ENCODE measurements at regions not wholly inside any gene's neighbourhood (a gene's known extent, or its start where the extent isn't known, plus 50 kb on each side); places are given as distances from the start of the nearest gene placed in this dataset.

DNA sequence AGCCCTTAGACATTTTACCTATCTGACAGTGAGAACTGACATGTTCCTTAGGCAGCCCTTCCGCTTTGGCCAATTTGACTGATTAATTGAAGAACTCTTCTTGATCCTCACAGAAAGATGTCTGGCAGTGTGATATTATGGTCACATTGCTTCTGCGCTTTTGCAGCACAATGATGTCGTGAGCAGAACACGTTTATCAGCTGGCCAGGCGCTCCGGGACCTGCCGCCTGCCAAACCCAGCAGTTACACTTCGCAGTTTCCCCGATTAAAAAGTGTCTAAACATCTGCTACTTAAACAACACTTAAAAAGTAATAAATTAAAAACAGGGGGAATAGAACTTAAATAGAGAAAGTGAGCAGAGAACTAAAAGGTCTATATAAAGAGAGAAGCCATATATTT lies 103.5 kb upstream of the ETS2 start:
- ATAC-seq (no peak), DNase-seq (no peak)
- Mint-ChIP-seq H3K36me3 (peaks cover 0 to 4% (median 0%) of the 10 kb centered on the region in 5 donors), H3K27me3 (peaks cover 23 to 53% (median 35%) of the 10 kb centered on the region in 5 donors), H3K4me1 (no peaks in the 10 kb centered on the region), H3K4me3 (no peak overlapping the region), H3K27ac (no peak overlapping the region), H3K9me3 (peaks cover 0 to 9% (median 0%) of the 10 kb centered on the region in 11 donors)
- Histone ChIP-seq H3K4me1 (ENCODE audit: control insufficient read depth in 2 of 2, insufficient read depth in 2 of 2, low read length in 2 of 2) (no peaks in the 10 kb centered on the region), H3K9me3 (ENCODE audit: control insufficient read depth in 2 of 3, low read length in 3 of 3) (no peaks in the 10 kb centered on the region), H3K27me3 (ENCODE audit: control insufficient read depth in 2 of 2, insufficient read depth in 2 of 2, low read length in 2 of 2) (no peaks in the 10 kb centered on the region), H3K27ac (ENCODE audit: low read depth, low read length) (no peak overlapping the region), H3K36me3 (ENCODE audit: control insufficient read depth in 2 of 3, insufficient read depth in 3 of 3, low read length in 3 of 3) (no peaks in the 10 kb centered on the region), H3K4me3 (ENCODE audit: low read length) (no peak overlapping the region)
- CTCF ChIA-PET, result no interaction called here
- intact Hi-C loops (cut with micrococcal nuclease), result no loop called here
- POLR2A ChIA-PET, result no interaction called here

DNA sequence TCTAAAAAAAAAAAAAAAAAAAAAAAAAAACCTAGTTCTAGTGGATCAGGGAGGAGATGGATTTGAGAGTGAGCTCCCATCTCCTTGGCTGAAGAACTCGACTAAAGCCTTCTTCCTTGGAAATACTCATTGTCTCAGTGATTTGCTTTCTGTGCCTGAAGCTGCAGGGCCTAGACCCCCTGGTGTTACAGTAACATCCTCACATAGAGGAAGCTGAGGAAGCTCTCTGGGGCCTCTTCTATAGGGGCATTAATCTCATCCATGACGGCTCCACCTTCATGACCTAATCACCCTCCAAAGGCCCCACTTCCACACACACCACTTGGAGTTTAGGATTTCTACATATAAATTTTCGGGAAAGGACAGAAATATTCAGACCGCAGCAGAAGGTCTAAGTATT lies 95.9 kb upstream of the ETS2 start:
- H3K4me3 ChIP-seq (ENCODE audit: low read length), result no peak overlapping the region
- intact Hi-C loops (cut with micrococcal nuclease), result no loop called here
- ChIA-PET POLR2A (no interaction called here), CTCF (no interaction called here)
- H3K9me3 Mint-ChIP-seq, result no peaks in the 10 kb centered on the region
- DNase-seq, result no peak
- no peaks in the 10 kb centered on the region for H3K36me3 Mint-ChIP-seq
- no peaks in the 10 kb centered on the region for H3K9me3 ChIP-seq (ENCODE audit: control insufficient read depth in 2 of 3, low read length in 3 of 3)
- H3K27ac ChIP-seq (ENCODE audit: low read depth, low read length), result no peak overlapping the region
- H3K27me3 ChIP-seq (ENCODE audit: control insufficient read depth in 2 of 2, insufficient read depth in 2 of 2, low read length in 2 of 2), result no peaks in the 10 kb centered on the region
- no peaks in the 10 kb centered on the region for H3K4me1 ChIP-seq (ENCODE audit: control insufficient read depth in 2 of 2, insufficient read depth in 2 of 2, low read length in 2 of 2)
- H3K36me3 ChIP-seq (ENCODE audit: control insufficient read depth in 2 of 3, insufficient read depth in 3 of 3, low read length in 3 of 3), result no peaks in the 10 kb centered on the region
- H3K4me3 Mint-ChIP-seq, result no peak overlapping the region
- peaks cover 0 to 23% (median 13%) of the 10 kb centered on the region in 5 donors for H3K27me3 Mint-ChIP-seq
- ATAC-seq, result no peak
- H3K4me1 Mint-ChIP-seq, result no peaks in the 10 kb centered on the region
- no peak overlapping the region for H3K27ac Mint-ChIP-seq

DNA sequence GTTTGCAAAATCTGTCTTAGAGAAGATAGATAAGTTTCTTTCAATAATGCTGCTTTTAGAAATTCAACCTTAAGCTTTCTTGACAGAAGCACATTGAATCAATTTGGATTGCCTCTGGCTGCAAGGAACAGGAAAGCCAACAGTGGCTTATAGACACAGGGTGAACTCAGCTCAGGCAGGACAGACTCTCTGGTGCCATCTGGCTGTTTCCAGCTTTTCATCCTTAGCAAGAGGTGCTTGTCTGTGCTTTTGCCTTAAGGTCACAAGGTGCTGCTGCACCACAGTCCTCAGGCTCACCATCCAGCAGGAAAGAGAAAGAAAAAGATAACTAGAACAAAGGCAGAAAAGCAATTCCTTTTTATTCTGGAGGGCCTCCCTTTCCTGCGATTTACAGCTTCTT lies 93.7 kb upstream of the ETS2 start:
- intact Hi-C loops (cut with micrococcal nuclease), result no loop called here
- ChIA-PET POLR2A (no interaction called here), CTCF (no interaction called here)
- ATAC-seq (no peak), DNase-seq (no peak)
- Mint-ChIP-seq H3K4me3 (no peak overlapping the region), H3K36me3 (no peaks in the 10 kb centered on the region), H3K27ac (no peak overlapping the region), H3K27me3 (peaks cover 0 to 20% (median 12%) of the 10 kb centered on the region in 5 donors), H3K4me1 (no peaks in the 10 kb centered on the region), H3K9me3 (no peaks in the 10 kb centered on the region)
- Histone ChIP-seq H3K36me3 (ENCODE audit: control insufficient read depth in 2 of 3, insufficient read depth in 3 of 3, low read length in 3 of 3) (no peaks in the 10 kb centered on the region), H3K9me3 (ENCODE audit: control insufficient read depth in 2 of 3, low read length in 3 of 3) (no peaks in the 10 kb centered on the region), H3K27me3 (ENCODE audit: control insufficient read depth in 2 of 2, insufficient read depth in 2 of 2, low read length in 2 of 2) (no peaks in the 10 kb centered on the region), H3K4me1 (ENCODE audit: control insufficient read depth in 2 of 2, insufficient read depth in 2 of 2, low read length in 2 of 2) (no peaks in the 10 kb centered on the region), H3K27ac (ENCODE audit: low read depth, low read length) (no peak overlapping the region), H3K4me3 (ENCODE audit: low read length) (no peak overlapping the region)

DNA sequence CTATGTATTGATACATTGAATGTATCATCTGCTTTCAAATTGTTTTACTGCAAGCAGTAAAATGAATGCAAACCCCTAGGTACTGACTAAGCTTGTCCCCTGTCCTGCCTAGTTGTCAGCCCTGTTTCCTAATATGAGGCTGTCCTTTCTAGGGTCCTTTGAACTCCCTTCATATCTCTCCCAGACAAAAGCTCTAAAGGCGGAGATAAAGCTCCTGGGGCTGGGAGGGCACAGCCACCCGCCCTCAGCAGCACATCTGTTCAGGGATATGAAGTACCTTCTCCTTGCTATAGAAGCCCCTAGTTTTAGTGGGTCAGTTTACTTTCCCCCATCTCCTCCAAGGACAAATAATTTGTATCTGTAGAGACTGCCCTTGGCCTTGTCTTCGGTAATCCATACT lies 93.1 kb upstream of the ETS2 start:
- H3K27me3 Mint-ChIP-seq, result peaks cover 0 to 20% (median 15%) of the 10 kb centered on the region in 5 donors
- H3K27ac Mint-ChIP-seq, result no peak overlapping the region
- Histone ChIP-seq H3K36me3 (ENCODE audit: control insufficient read depth in 2 of 3, insufficient read depth in 3 of 3, low read length in 3 of 3) (no peaks in the 10 kb centered on the region), H3K4me3 (ENCODE audit: low read length) (no peak overlapping the region), H3K9me3 (ENCODE audit: control insufficient read depth in 2 of 3, low read length in 3 of 3) (no peaks in the 10 kb centered on the region), H3K27ac (ENCODE audit: low read depth, low read length) (no peak overlapping the region), H3K4me1 (ENCODE audit: control insufficient read depth in 2 of 2, insufficient read depth in 2 of 2, low read length in 2 of 2) (no peaks in the 10 kb centered on the region), H3K27me3 (ENCODE audit: control insufficient read depth in 2 of 2, insufficient read depth in 2 of 2, low read length in 2 of 2) (no peaks in the 10 kb centered on the region)
- H3K4me1 Mint-ChIP-seq, result no peaks in the 10 kb centered on the region
- no peak for DNase-seq
- no peak overlapping the region for H3K4me3 Mint-ChIP-seq
- CTCF ChIA-PET, result no interaction called here
- ATAC-seq, result no peak
- no peaks in the 10 kb centered on the region for H3K9me3 Mint-ChIP-seq
- intact Hi-C loops (cut with micrococcal nuclease), result no loop called here
- POLR2A ChIA-PET, result no interaction called here
- H3K36me3 Mint-ChIP-seq, result no peaks in the 10 kb centered on the region

DNA sequence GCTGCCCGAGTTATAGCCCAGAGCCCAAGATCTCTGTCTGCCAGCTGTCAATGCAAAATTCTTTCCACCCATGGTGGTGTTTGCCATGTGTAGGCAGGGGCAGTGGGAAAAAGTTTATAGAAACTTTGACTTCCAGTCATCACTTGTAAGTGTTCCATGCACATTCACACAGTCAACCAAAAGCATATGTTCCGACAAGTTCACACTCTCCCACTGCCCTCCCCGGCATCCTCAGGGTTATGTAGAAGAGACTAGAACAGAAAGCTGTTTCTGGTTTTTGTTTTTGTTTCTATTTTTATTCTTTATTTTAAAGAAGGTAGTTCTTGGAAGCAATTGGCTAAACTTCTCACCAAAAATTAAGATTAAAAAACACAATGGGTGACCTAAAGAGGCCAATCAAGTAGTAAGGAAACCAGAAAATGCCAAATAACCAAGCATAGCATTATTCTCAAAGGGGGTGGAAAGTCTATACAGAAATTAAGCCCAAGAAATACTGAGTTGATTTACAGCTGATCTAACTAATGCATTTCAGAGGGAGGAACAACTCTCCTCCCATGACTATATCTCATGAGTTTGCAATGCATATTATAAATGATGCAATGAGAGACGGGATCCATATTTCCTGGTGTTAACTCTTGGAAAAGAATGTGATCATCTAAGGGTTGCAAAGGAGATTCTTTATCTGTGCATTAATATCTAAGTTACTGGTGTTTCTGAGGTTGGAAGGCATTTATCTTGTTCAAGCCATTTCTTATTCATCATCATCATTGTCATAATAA lies 91.5 kb upstream of the ETS2 start:
- no peaks in the 10 kb centered on the region for H3K9me3 Mint-ChIP-seq
- Histone ChIP-seq H3K4me1 (ENCODE audit: control insufficient read depth in 2 of 2, insufficient read depth in 2 of 2, low read length in 2 of 2) (no peaks in the 10 kb centered on the region), H3K27me3 (ENCODE audit: control insufficient read depth in 2 of 2, insufficient read depth in 2 of 2, low read length in 2 of 2) (no peaks in the 10 kb centered on the region), H3K27ac (ENCODE audit: low read depth, low read length) (no peak overlapping the region), H3K9me3 (ENCODE audit: control insufficient read depth in 2 of 3, low read length in 3 of 3) (no peaks in the 10 kb centered on the region), H3K36me3 (ENCODE audit: control insufficient read depth in 2 of 3, insufficient read depth in 3 of 3, low read length in 3 of 3) (no peaks in the 10 kb centered on the region), H3K4me3 (ENCODE audit: low read length) (no peak overlapping the region)
- H3K4me1 Mint-ChIP-seq, result no peaks in the 10 kb centered on the region
- POLR2A ChIA-PET, result no interaction called here
- no peak for DNase-seq
- CTCF ChIA-PET, result no interaction called here
- no peaks in the 10 kb centered on the region for H3K36me3 Mint-ChIP-seq
- intact Hi-C loops (cut with micrococcal nuclease), result no loop called here
- peaks cover 0 to 20% (median 16%) of the 10 kb centered on the region in 5 donors for H3K27me3 Mint-ChIP-seq
- no peak overlapping the region for H3K27ac Mint-ChIP-seq
- no peak for ATAC-seq
- H3K4me3 Mint-ChIP-seq, result no peak overlapping the region

DNA sequence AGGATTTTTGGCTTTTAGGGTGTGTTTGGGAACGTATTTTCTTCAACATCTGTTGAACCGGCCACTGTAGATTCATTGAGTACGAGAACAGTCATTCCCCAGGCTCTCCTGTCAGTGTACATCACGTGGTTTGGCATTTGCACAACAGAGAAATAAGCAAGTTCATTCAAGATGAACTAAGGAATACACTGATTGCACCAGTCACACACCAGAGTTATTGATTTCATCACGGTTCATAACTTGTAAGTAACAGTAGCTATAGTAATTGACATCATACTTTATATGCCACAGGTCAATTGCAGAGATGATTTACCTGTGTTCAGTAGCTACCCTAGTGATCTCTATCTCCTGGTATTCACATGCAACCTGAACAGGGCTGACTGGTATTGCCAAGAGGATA lies 90.7 kb upstream of the ETS2 start:
- no peak overlapping the region for H3K4me3 Mint-ChIP-seq
- no peak overlapping the region for H3K27ac ChIP-seq (ENCODE audit: low read depth, low read length)
- POLR2A ChIA-PET, result no interaction called here
- no peak overlapping the region for H3K4me3 ChIP-seq (ENCODE audit: low read length)
- H3K9me3 ChIP-seq (ENCODE audit: control insufficient read depth in 2 of 3, low read length in 3 of 3), result no peaks in the 10 kb centered on the region
- H3K27ac Mint-ChIP-seq, result no peak overlapping the region
- no peaks in the 10 kb centered on the region for H3K4me1 Mint-ChIP-seq
- H3K36me3 Mint-ChIP-seq, result no peaks in the 10 kb centered on the region
- no peaks in the 10 kb centered on the region for H3K4me1 ChIP-seq (ENCODE audit: control insufficient read depth in 2 of 2, insufficient read depth in 2 of 2, low read length in 2 of 2)
- H3K9me3 Mint-ChIP-seq, result no peaks in the 10 kb centered on the region
- CTCF ChIA-PET, result interaction anchor here (0.7 kb wide), 1 partner anchor 795 kb away, joined by 3 read pairs; no protein-coding TSS in a partner anchor
- H3K36me3 ChIP-seq (ENCODE audit: control insufficient read depth in 2 of 3, insufficient read depth in 3 of 3, low read length in 3 of 3), result no peaks in the 10 kb centered on the region
- peaks cover 0 to 20% (median 16%) of the 10 kb centered on the region in 5 donors for H3K27me3 Mint-ChIP-seq
- DNase-seq, result no peak
- no peaks in the 10 kb centered on the region for H3K27me3 ChIP-seq (ENCODE audit: control insufficient read depth in 2 of 2, insufficient read depth in 2 of 2, low read length in 2 of 2)
- ATAC-seq, result no peak
- intact Hi-C loops (cut with micrococcal nuclease), result no loop called here

DNA sequence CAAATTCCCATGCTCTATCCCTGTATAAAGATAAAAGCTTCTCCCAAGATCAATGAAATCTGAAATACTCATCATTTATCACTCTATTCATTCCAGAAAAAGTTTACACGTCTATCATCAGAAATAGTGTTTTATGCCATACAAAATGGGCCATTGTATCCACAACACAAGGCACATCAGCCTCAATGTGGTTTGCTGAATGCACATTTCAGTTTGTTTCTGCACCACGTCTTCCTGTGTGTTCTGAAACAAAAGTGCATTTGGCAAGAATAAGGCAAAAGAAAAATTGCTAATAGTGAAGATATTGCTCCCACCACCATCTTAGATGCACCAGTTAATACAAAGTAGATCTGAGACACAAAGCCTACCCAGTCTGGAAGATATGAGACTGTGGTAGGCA lies 89.6 kb upstream of the ETS2 start:
- H3K27me3 Mint-ChIP-seq, result peaks cover 0 to 20% (median 12%) of the 10 kb centered on the region in 5 donors
- no peak for ATAC-seq
- no peaks in the 10 kb centered on the region for H3K9me3 Mint-ChIP-seq

More for the DNA sequence above, 89.6 kb upstream of the ETS2 start:
- intact Hi-C loops (cut with micrococcal nuclease), result no loop called here
- ChIA-PET CTCF (no interaction called here), POLR2A (no interaction called here)
- H3K27me3 ChIP-seq (ENCODE audit: control insufficient read depth in 2 of 2, insufficient read depth in 2 of 2, low read length in 2 of 2), result no peaks in the 10 kb centered on the region
- no peaks in the 10 kb centered on the region for H3K36me3 ChIP-seq (ENCODE audit: control insufficient read depth in 2 of 3, insufficient read depth in 3 of 3, low read length in 3 of 3)
- no peak overlapping the region for H3K4me3 ChIP-seq (ENCODE audit: low read length)
- H3K27ac ChIP-seq (ENCODE audit: low read depth, low read length), result no peak overlapping the region
- no peaks in the 10 kb centered on the region for H3K9me3 ChIP-seq (ENCODE audit: control insufficient read depth in 2 of 3, low read length in 3 of 3)
- no peak overlapping the region for H3K4me3 Mint-ChIP-seq
- no peak for DNase-seq
- H3K36me3 Mint-ChIP-seq, result no peaks in the 10 kb centered on the region
- no peaks in the 10 kb centered on the region for H3K4me1 ChIP-seq (ENCODE audit: control insufficient read depth in 2 of 2, insufficient read depth in 2 of 2, low read length in 2 of 2)
- H3K4me1 Mint-ChIP-seq, result no peaks in the 10 kb centered on the region
- no peak overlapping the region for H3K27ac Mint-ChIP-seq

Data from naive thymus-derived CD4-positive, alpha-beta T cell (primary cell).